ENCODE measurements at regions not wholly inside any gene's neighbourhood (a gene's known extent, or its start where the extent isn't known, plus 50 kb on each side); places are given as distances from the start of the nearest gene placed in this dataset.

DNA sequence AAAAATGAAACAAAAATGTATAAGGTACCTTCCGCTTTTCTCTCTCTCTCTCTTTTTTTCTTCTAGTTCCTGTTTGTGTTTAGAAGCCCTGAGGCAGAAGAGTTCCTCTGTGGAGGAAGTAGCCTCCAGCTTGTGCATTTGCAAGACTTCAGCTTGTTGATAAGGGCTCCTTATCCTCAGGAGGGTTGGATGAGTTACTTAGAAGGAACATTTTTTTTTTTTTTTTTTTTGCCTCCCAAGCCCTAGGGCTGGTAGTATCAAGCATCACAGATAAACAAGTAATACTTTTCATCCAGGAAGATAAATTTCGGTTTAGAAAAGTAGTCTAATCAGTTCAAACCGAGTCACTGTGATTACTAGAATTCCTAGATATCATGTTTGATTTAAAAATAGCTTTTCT lies 91.0 kb upstream of the CBLB start:
- TF ChIP-seq, protein P1, sequence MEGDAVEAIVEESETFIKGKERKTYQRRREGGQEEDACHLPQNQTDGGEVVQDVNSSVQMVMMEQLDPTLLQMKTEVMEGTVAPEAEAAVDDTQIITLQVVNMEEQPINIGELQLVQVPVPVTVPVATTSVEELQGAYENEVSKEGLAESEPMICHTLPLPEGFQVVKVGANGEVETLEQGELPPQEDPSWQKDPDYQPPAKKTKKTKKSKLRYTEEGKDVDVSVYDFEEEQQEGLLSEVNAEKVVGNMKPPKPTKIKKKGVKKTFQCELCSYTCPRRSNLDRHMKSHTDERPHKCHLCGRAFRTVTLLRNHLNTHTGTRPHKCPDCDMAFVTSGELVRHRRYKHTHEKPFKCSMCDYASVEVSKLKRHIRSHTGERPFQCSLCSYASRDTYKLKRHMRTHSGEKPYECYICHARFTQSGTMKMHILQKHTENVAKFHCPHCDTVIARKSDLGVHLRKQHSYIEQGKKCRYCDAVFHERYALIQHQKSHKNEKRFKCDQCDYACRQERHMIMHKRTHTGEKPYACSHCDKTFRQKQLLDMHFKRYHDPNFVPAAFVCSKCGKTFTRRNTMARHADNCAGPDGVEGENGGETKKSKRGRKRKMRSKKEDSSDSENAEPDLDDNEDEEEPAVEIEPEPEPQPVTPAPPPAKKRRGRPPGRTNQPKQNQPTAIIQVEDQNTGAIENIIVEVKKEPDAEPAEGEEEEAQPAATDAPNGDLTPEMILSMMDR (conservative IDR thresholded peaks at IDR 0.05) = no peak
- TF ChIP-seq ZFX (IDR thresholded peaks at IDR 0.05) = no peak
- H3K27ac ChIP-seq = no peak overlapping the region

DNA sequence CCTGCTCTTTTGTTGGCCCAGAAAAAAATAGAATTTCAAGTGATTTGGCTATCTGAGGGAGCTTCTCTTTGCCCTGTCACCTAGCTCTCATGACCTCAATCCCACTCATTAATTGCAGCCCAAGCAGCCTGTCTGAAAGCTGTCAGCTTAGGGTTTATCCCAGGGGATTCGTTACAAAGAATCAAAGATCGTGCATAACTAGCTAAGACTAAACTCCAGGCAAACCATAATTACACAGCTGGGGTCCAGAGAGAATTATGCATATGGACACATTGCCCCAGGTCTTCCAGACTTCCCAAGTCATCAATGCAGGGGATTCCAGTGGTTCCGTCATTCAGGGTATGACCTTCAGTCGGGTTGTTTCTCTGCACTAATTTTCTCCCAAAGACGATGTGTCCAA lies 91.6 kb upstream of the CBLB start:
- TF ChIP-seq, protein P1 (conservative IDR thresholded peaks at IDR 0.05) = no peak
- no peak for TF ChIP-seq ZFX (IDR thresholded peaks at IDR 0.05)
- no peak overlapping the region for H3K27ac ChIP-seq

DNA sequence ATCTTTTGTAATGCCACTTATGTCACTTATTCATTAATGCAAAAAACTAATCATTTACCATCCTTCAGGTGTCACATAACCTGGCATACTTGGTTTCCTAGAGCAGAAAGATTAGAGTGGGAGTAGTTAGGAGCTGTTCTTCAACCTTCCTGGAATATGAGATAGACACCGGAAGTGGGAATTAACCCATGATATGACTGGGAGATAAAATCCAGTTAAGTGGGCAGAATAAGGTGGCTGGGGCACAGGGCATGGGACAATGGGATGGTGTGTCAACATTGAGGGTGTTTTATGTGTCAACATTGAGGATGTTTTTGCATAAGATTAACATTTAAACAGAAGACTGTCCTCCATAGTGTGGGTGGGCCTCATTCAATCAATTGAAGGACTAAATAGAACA lies 94.3 kb upstream of the CBLB start:
- TF ChIP-seq, protein P1 (conservative IDR thresholded peaks at IDR 0.05) = no peak
- TF ChIP-seq ZFX (IDR thresholded peaks at IDR 0.05) = no peak
- no peak overlapping the region; the same call in 1 of the 2 replicates for H3K27ac ChIP-seq

DNA sequence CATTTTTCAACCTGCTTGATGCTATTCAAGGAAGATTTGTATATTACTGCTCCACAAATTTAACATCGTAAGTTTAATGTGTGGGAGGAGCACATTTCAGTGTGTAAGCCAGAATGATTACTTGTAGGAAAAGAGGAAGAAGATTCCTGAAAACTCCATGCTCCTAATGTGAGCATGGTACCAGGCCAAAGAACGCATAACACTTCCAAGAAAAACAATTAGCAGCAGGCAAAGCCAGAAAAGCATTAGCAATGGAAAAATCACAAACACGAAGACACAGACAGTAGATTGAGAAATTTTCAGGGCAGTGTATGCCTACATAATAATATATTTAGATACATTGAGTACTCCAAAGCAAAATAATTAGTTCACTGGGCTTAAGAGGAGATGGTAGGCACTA lies 96.6 kb upstream of the CBLB start:
- TF ChIP-seq, protein P1 (conservative IDR thresholded peaks at IDR 0.05) = no peak
- H3K27ac ChIP-seq = peak overlapping the region; percentile 27; the same call in 1 of the 2 replicates

DNA sequence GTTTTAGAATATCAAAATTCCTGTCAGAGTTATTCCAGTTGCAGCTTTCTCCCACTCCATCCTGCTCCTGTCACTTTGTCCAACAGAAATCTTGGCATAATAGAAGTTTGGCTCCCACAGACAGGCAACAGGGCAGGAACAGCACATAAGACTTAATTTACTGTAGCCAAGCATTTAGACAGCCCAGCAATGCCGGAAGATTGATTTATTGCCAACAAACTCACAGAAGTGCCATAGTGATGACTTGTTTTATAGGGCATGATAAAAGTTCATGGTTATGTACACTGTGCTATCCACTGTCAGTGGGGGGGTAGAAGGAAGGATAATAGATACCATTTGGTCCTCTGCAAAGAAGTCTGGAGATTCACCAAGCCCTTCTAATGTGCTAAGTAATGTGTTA lies 98.3 kb upstream of the CBLB start:
- no peak for TF ChIP-seq ZFX (IDR thresholded peaks at IDR 0.05)
- TF ChIP-seq, protein P1 (conservative IDR thresholded peaks at IDR 0.05) = no peak
- no peak overlapping the region for H3K27ac ChIP-seq

DNA sequence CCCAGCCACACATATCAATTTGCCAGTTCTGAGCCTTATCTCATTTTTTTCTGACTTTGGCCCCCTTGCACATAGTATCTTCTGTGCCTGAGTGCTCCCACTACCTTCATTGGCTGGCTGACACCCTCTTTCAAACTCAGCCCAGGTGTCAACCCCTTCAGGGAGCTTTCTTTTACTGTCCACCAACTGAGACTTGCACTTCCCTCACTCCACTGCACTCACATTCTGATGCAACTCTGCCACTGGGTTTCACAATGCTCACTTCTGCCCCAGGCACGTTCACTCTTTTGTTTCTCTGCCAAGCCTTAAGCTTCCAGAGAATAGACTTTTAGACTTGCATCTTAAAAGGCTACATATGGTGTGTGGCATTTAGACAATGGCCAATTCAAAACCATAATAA lies 101.5 kb upstream of the CBLB start:
- H3K27ac ChIP-seq = no peak overlapping the region
- no peak for TF ChIP-seq ZFX (IDR thresholded peaks at IDR 0.05)
- TF ChIP-seq, protein P1 (conservative IDR thresholded peaks at IDR 0.05) = no peak

DNA sequence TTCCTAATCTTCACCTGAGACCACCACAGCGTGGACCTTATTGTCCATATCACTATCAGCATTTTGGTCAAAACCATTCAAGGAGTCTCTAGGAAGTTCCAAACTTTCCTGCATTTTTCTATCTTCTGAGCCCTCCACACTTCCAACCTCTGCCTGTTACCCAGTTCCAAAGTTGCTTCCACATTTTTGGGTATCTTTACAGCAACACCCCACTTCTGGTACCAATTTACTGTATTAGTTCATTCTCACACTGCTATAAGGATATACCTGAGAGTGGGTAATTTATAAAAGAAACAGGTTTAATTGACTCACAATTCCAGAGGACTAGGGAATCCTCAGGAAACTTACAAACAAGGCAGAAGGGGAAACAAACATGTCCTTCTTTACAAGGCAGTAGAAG lies 103.3 kb upstream of the CBLB start:
- H3K27ac ChIP-seq = no peak overlapping the region
- no peak for TF ChIP-seq ZFX (IDR thresholded peaks at IDR 0.05)
- TF ChIP-seq, protein P1 (conservative IDR thresholded peaks at IDR 0.05) = no peak
